COLO668 (cell line): ENCODE measurements at regions not wholly inside any gene's neighbourhood (a gene's known extent, or its start where the extent isn't known, plus 50 kb on each side); places are given as distances from the start of the nearest gene placed in this dataset.

ENCODE experiments used
- DNase-seq: peaks from one replicate; lab custom pipeline; 2025; ENCODE audit not compliant: unreplicated experiment; lab: John Stamatoyannopoulos, UW

GRCh38 chr1:36689992-36690391 is 207.3 kb upstream of the CSF3R start:
- DNase-seq: no peak

- DNase-seq: no peak
Observed at GRCh38 chr1:36687312-36687711, 204.6 kb upstream of the CSF3R start.

- DNase-seq: no peak
Observed at GRCh38 chr1:36675931-36676562, 193.3 kb upstream of the CSF3R start.

GRCh38 chr1:36675106-36675505 is 192.4 kb upstream of the CSF3R start:
- no peak for DNase-seq

GRCh38 chr1:36673202-36673601 is 190.5 kb upstream of the CSF3R start:
- DNase-seq: peak; percentile 26

- no peak for DNase-seq
Observed at GRCh38 chr1:36669262-36669661, 186.5 kb upstream of the CSF3R start.

GRCh38 chr1:36667836-36668235 is 185.1 kb upstream of the CSF3R start:
- no peak for DNase-seq

GRCh38 chr1:36667256-36667655 is 184.5 kb upstream of the CSF3R start:
- DNase-seq: no peak

- DNase-seq: no peak
Observed at GRCh38 chr1:36665478-36666080, 182.9 kb upstream of the CSF3R start.

GRCh38 chr1:36664571-36665287 is 182.0 kb upstream of the CSF3R start:
- no peak for DNase-seq

- no peak for DNase-seq
Observed at GRCh38 chr1:36663772-36664430, 181.2 kb upstream of the CSF3R start.

GRCh38 chr1:36658838-36659237 is 176.1 kb upstream of the CSF3R start:
- DNase-seq: no peak

- DNase-seq: no peak
Observed at GRCh38 chr1:36657826-36658225, 175.1 kb upstream of the CSF3R start.

GRCh38 chr1:36656838-36657237 is 174.1 kb upstream of the CSF3R start:
- DNase-seq: no peak

- no peak for DNase-seq
Observed at GRCh38 chr1:36656271-36656670, 173.6 kb upstream of the CSF3R start.

- no peak for DNase-seq
Observed at GRCh38 chr1:36654586-36654985, 171.9 kb upstream of the CSF3R start.

- peak; percentile 23 for DNase-seq
Observed at GRCh38 chr1:36653850-36654249, 171.1 kb upstream of the CSF3R start.

- no peak for DNase-seq
Observed at GRCh38 chr1:36652586-36652985, 169.9 kb upstream of the CSF3R start.

- DNase-seq: no peak
Observed at GRCh38 chr1:36652011-36652410, 169.3 kb upstream of the CSF3R start.

GRCh38 chr1:36651176-36651910 is 168.6 kb upstream of the CSF3R start:
- no peak for DNase-seq
